Prostate gland (tissue), 2 donors: ENCODE measurements at regions not wholly inside any gene's neighbourhood (a gene's known extent, or its start where the extent isn't known, plus 50 kb on each side); places are given as distances from the start of the nearest gene placed in this dataset.

Experiments
- POLR2A ChIP-seq: fragments of 450-650 bp; IDR thresholded peaks from one replicate; pipeline ENCODE4 v1.6.1; 2016; ENCODE audit warnings: antibody characterized with exemption, mild to moderate bottlenecking
- TF ChIP-seq, protein P1 (sequence below), 4 experiments: fragments of 200-600 bp in 2 of 4; fragments of 450-650 bp in 2 of 4; sonication (generic) in 2 of 4; IDR thresholded peaks; 1 replicate in 3 of 4; 2 replicates in 1 of 4; pipeline ENCODE4 v1.5.1; 2016 to 2019; ENCODE audit warnings: antibody characterized with exemption in 4 of 4, mild to moderate bottlenecking in 2 of 4, moderate library complexity in 2 of 4

- TF ChIP-seq POLR2A = no peak
- TF ChIP-seq, protein P1, sequence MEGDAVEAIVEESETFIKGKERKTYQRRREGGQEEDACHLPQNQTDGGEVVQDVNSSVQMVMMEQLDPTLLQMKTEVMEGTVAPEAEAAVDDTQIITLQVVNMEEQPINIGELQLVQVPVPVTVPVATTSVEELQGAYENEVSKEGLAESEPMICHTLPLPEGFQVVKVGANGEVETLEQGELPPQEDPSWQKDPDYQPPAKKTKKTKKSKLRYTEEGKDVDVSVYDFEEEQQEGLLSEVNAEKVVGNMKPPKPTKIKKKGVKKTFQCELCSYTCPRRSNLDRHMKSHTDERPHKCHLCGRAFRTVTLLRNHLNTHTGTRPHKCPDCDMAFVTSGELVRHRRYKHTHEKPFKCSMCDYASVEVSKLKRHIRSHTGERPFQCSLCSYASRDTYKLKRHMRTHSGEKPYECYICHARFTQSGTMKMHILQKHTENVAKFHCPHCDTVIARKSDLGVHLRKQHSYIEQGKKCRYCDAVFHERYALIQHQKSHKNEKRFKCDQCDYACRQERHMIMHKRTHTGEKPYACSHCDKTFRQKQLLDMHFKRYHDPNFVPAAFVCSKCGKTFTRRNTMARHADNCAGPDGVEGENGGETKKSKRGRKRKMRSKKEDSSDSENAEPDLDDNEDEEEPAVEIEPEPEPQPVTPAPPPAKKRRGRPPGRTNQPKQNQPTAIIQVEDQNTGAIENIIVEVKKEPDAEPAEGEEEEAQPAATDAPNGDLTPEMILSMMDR (IDR thresholded peaks at IDR 0.05) = no peak
Observed at GRCh38 chr6:11944111-11944510, 68.0 kb upstream of the HIVEP1 start.
